ENCODE measurements at regions not wholly inside any gene's neighbourhood (a gene's known extent, or its start where the extent isn't known, plus 50 kb on each side); places are given as distances from the start of the nearest gene placed in this dataset.

- TF ChIP-seq REST (IDR thresholded peaks at IDR 0.05; ENCODE audit: low read depth) (no peak), ATF3 (IDR thresholded peaks at IDR 0.05) (no peak)
Observed at GRCh38 chr2:242065426-242065825, 195.9 kb downstream of the RTP5 start (continued).

GRCh38 chr2:242069018-242069417, 199.5 kb downstream of the RTP5 start:
- Histone ChIP-seq H3K4me3 (replicated peaks in 1 of 2; ENCODE audit: low read depth in 1 of 2, low read length in 2 of 2) (no peak overlapping the region), H3K9me2 (ENCODE audit: insufficient read depth) (no peaks in the 10 kb centered on the region), H3K4me1 (ENCODE audit: control insufficient read depth in 1 of 2, insufficient read depth in 2 of 2, low read length in 2 of 2) (no peaks in the 10 kb centered on the region; a peak in 2 of 4 replicates), H3K27me3 (ENCODE audit: insufficient read depth, low read length) (no peaks in the 10 kb centered on the region), H4K20me1 (ENCODE audit: insufficient read depth) (no peaks in the 10 kb centered on the region), H2AFZ (ENCODE audit: low read depth, low read length, poor library complexity, severe bottlenecking) (no peak overlapping the region), H3K36me3 (ENCODE audit: control insufficient read depth in 1 of 2, insufficient read depth in 2 of 2, low read length in 2 of 2) (no peaks in the 10 kb centered on the region), H3K9ac (ENCODE audit: low read length) (no peak overlapping the region), H3K4me2 (ENCODE audit: low read length) (no peak overlapping the region), H3K9me3 (ENCODE audit: control insufficient read depth in 1 of 2, insufficient read depth in 1 of 2, low read depth in 1 of 2, low read length in 2 of 2) (no peaks in the 10 kb centered on the region), H3K27ac (ENCODE audit: low read depth, low read length) (no peak overlapping the region), H3K79me2 (ENCODE audit: insufficient read depth, low read length) (no peaks in the 10 kb centered on the region)
- ATAC-seq (no peak), DNase-seq (ENCODE audit: low read depth, low spot score) (no peak)
- CTCF ChIA-PET, result no interaction called here
- POLR2A ChIA-PET, result no interaction called here
- intact Hi-C loops (cut with micrococcal nuclease), result no loop called here
- RAD21 ChIA-PET (ENCODE audit: low non-redundant PET in 1 of 2, low total read pairs in 2 of 2, uncharacterized antibody in 2 of 2, unreplicated experiment in 2 of 2), result no interaction called here
- BruUV-seq (replicated peaks), result no TSS peak
- TF ChIP-seq FOSL1 (IDR thresholded peaks at IDR 0.05; ENCODE audit: low read depth) (no peak), POLR2AphosphoS5 (IDR thresholded peaks at IDR 0.05; ENCODE audit: low read depth, low read length) (no peak), SRF (IDR thresholded peaks at IDR 0.05; ENCODE audit: low read depth) (no peak), CTCF (IDR thresholded peaks at IDR 0.05 in 2 of 3, conservative IDR thresholded peaks at IDR 0.05 in 1 of 3; ENCODE audit: borderline replicate concordance in 1 of 3, insufficient read depth in 1 of 3, low read depth in 2 of 3, low read length in 2 of 3) (no peak), MAX (IDR thresholded peaks at IDR 0.05) (no peak), ELF1 (IDR thresholded peaks at IDR 0.05; ENCODE audit: borderline replicate concordance, low read depth) (no peak), SIN3A (IDR thresholded peaks at IDR 0.05; ENCODE audit: low read depth) (no peak), EGR1 (IDR thresholded peaks at IDR 0.05; ENCODE audit: low read depth) (no peak), ATF3 (IDR thresholded peaks at IDR 0.05) (no peak), TCF7L2 (IDR thresholded peaks at IDR 0.05; ENCODE audit: borderline replicate concordance, extremely low read depth, insufficient read depth, insufficient read length) (no peak), EZH2phosphoT487 (IDR thresholded peaks at IDR 0.05; ENCODE audit: borderline replicate concordance) (no peak), EZH2 (IDR thresholded peaks at IDR 0.05) (no peak), ZBTB33 (IDR thresholded peaks at IDR 0.05; ENCODE audit: extremely low read depth, insufficient replicate concordance, low read length) (no peak), CBX3 (IDR thresholded peaks at IDR 0.05; ENCODE audit: low read depth) (no peak), YY1 (IDR thresholded peaks at IDR 0.05; ENCODE audit: extremely low read depth, insufficient replicate concordance, low read depth, low read length) (no peak)
